Karpas-422 (cell line): ENCODE measurements at regions not wholly inside any gene's neighbourhood (a gene's known extent, or its start where the extent isn't known, plus 50 kb on each side); places are given as distances from the start of the nearest gene placed in this dataset.

ENCODE experiments used
- DNase-seq: peaks from one replicate; pipeline ENCODE4 v3.0.0-alpha.2; 2015
- H2AFZ ChIP-seq: fragments of 200-600 bp; sonication (generic); 2 replicates; pipeline ENCODE4 v1.6.1; 2014; ENCODE audit warnings: antibody characterized with exemption, low read length, mixed read lengths
- H3K27ac ChIP-seq: fragments of 200-600 bp; sonication (generic); 2 replicates; pipeline ENCODE4 v1.5.1; 2014; ENCODE audit warnings: mild to moderate bottlenecking, low read length, moderate library complexity
- H3K27me3 ChIP-seq: fragments of 200-600 bp; sonication (generic); 2 replicates; pipeline ENCODE4 v1.6.1; 2014; ENCODE audit warnings: low read length, mixed read lengths
- H3K36me3 ChIP-seq: fragments of 200-600 bp; sonication (generic); 2 replicates; pipeline ENCODE4 v1.6.1; 2014; ENCODE audit warnings: low read length, mixed read lengths; ENCODE audit not compliant: insufficient read depth
- H3K4me1 ChIP-seq: fragments of 200-600 bp; sonication (generic); 2 replicates; pipeline ENCODE4 v1.6.1; 2014; ENCODE audit warnings: mild to moderate bottlenecking, low read length, mixed read lengths
- H3K4me2 ChIP-seq: fragments of 200-600 bp; sonication (generic); 2 replicates; pipeline ENCODE4 v1.6.1; 2014; ENCODE audit warnings: low read length, low read depth, mild to moderate bottlenecking; ENCODE audit not compliant: poor library complexity, severe bottlenecking
- H3K4me3 ChIP-seq: fragments of 200-600 bp; sonication (generic); 2 replicates; pipeline ENCODE4 v1.5.1; 2014; ENCODE audit warnings: mild to moderate bottlenecking, antibody characterized with exemption, low read length, mixed read lengths
- H3K79me2 ChIP-seq: fragments of 200-600 bp; sonication (generic); 2 replicates; pipeline ENCODE4 v1.6.1; 2014; ENCODE audit warnings: mild to moderate bottlenecking, low read length, mixed read lengths
- H3K9ac ChIP-seq: fragments of 200-600 bp; sonication (generic); 2 replicates; pipeline ENCODE4 v1.6.0; 2014; ENCODE audit warnings: low read length
- H3K9me2 ChIP-seq: fragments of 200-600 bp; sonication (generic), shearing (Covaris generic); replicated peaks from 2 replicates; pipeline ENCODE4 v1.6.0; 2014; ENCODE audit warnings: mild to moderate bottlenecking, low read length, moderate library complexity; ENCODE audit not compliant: insufficient read depth
- H3K9me3 ChIP-seq: fragments of 300-700, 200-600 bp; sonication (generic); 2 replicates; pipeline ENCODE4 v1.6.1; 2014; ENCODE audit warnings: low read length, mixed read lengths
- H4K20me1 ChIP-seq: fragments of 200-600 bp; sonication (generic); 2 replicates; pipeline ENCODE4 v1.6.1; 2014; ENCODE audit warnings: mild to moderate bottlenecking, antibody characterized with exemption, low read length, low read depth; ENCODE audit not compliant: insufficient read depth

DNA sequence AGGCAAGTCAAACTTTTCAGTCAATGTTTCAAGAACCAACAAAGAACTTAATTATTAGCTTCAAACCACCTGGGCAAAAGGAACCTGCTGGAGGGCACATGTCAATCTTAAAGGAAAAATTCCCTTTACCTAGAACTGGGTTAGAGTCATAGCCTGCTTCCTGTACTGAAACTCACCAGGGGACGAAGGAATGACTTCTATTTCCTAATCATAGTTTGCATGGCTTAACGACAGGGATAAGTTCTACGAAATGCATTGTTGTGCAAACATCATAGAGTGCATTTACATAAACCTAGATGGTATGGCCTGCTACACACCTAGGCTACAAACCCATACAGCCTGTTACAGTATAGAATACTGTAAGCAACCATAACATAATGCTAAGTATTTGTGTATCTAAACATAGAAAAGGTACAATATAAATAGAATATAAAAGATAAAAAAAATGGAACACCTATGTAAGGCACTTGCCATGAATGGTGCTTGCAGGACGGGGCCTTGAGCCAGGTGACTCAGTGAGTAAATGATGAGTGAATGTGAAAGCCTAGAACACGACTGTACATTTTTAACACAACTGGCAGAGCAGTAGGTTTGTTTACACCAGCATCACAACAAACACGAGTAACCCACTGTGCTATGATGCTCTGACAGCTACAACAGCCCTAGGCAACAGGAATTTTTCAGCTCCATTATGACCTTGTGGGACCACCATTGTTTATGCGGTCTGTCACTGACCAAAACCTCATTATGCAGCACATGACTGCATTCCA, 234.9 kb upstream of the CAND1 start:
- Histone ChIP-seq H4K20me1 (no peaks in the 10 kb centered on the region), H3K27me3 (no peaks in the 10 kb centered on the region), H2AFZ (no peak overlapping the region), H3K4me3 (no peak overlapping the region), H3K4me1 (no peaks in the 10 kb centered on the region), H3K9ac (no peak overlapping the region), H3K9me2 (no peaks in the 10 kb centered on the region), H3K4me2 (no peak overlapping the region), H3K9me3 (no peaks in the 10 kb centered on the region), H3K79me2 (no peaks in the 10 kb centered on the region), H3K36me3 (no peaks in the 10 kb centered on the region), H3K27ac (no peak overlapping the region)
- DNase-seq, result no peak

- H2AFZ ChIP-seq, result no peak overlapping the region
- H3K4me3 ChIP-seq, result no peak overlapping the region
- H3K9ac ChIP-seq, result no peak overlapping the region
- no peaks in the 10 kb centered on the region for H4K20me1 ChIP-seq
- H3K9me2 ChIP-seq, result no peaks in the 10 kb centered on the region
- DNase-seq, result no peak
- H3K79me2 ChIP-seq, result no peaks in the 10 kb centered on the region
- H3K27ac ChIP-seq, result no peak overlapping the region
- H3K4me1 ChIP-seq, result no peaks in the 10 kb centered on the region
- H3K4me2 ChIP-seq, result no peak overlapping the region
- H3K27me3 ChIP-seq, result no peaks in the 10 kb centered on the region
- H3K36me3 ChIP-seq, result no peaks in the 10 kb centered on the region
- H3K9me3 ChIP-seq, result no peaks in the 10 kb centered on the region
Measured at GRCh38 chr12:67035121-67035520, 234.0 kb upstream of the CAND1 start.

DNA sequence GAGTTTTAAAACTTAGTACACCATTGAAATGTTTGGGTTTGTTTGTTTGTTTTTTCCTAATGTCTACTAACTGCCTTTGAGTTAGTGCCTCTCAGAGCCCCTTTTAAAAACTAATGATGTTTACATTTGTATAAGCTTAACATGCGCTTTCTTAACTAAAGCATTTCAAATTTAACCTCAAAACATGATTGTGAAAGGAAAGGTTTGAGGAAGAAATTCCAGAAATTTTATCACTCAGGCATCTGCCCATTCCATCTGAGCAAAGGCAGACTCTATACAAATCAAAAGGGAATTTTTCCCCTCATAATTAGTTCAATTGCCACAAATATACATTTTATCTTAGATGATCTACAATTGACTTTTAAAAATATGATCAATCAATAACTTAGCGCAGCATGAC, 230.7 kb upstream of the CAND1 start:
- H3K9ac ChIP-seq, result no peak overlapping the region
- H3K9me2 ChIP-seq, result no peaks in the 10 kb centered on the region
- no peaks in the 10 kb centered on the region for H3K36me3 ChIP-seq
- H3K27ac ChIP-seq, result no peak overlapping the region
- no peak for DNase-seq
- H2AFZ ChIP-seq, result no peak overlapping the region
- H3K4me2 ChIP-seq, result no peak overlapping the region
- no peak overlapping the region for H3K4me3 ChIP-seq
- no peaks in the 10 kb centered on the region for H3K79me2 ChIP-seq
- no peaks in the 10 kb centered on the region for H3K4me1 ChIP-seq
- no peaks in the 10 kb centered on the region for H4K20me1 ChIP-seq
- no peaks in the 10 kb centered on the region for H3K27me3 ChIP-seq
- no peaks in the 10 kb centered on the region for H3K9me3 ChIP-seq

DNA sequence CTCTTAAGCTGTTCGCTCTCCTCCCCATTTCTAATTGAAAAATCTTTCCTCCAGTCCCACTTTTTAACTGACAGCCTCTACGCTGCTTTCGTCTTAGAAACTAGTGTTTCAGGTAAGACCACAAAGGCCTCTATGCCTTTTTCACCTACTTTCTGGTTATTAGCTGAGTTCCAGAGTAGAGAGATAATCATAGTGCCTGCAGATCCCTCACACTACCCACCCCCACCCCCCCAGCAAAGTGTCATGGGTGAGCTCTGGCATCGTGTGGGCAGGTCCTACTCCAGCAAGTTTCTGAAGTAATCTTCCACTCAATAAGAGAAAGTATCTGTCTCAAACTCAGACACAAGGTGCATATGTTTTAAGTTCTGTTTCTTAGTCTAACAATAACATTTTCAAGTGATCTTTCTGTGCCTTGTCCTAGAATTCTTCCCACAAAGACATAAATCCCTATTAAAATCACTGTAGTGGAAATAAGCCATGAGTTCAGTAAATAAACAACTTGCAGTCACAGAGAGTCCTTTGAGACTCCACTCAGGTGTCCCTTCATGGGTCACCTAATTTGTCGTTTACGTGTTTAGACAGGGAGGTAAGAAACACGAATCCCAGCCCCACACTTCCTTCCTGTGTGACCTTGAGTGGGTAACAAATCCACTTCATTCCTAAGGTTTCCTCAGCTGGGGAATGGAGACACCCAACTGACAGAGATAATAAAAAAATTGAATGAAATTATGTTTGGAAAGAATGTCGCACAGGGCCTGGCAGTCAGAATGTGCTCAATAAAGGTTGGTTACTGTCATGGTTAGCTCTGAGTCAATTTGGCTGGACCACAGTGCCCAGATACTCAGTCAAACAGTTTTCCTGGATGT, 228.9 kb upstream of the CAND1 start:
- no peaks in the 10 kb centered on the region for H3K27me3 ChIP-seq
- H3K4me2 ChIP-seq, result no peak overlapping the region
- H3K27ac ChIP-seq, result no peak overlapping the region
- no peaks in the 10 kb centered on the region for H4K20me1 ChIP-seq
- no peaks in the 10 kb centered on the region for H3K9me3 ChIP-seq
- H3K4me3 ChIP-seq, result no peak overlapping the region
- H3K79me2 ChIP-seq, result no peaks in the 10 kb centered on the region
- H3K36me3 ChIP-seq, result no peaks in the 10 kb centered on the region
- DNase-seq, result no peak
- no peak overlapping the region for H2AFZ ChIP-seq
- no peak overlapping the region for H3K9ac ChIP-seq
- H3K4me1 ChIP-seq, result no peaks in the 10 kb centered on the region
- H3K9me2 ChIP-seq, result no peaks in the 10 kb centered on the region

- Histone ChIP-seq H3K27ac (no peak overlapping the region), H4K20me1 (no peaks in the 10 kb centered on the region), H2AFZ (no peak overlapping the region), H3K9ac (no peak overlapping the region), H3K4me3 (no peak overlapping the region), H3K9me3 (no peaks in the 10 kb centered on the region), H3K79me2 (no peaks in the 10 kb centered on the region), H3K9me2 (no peaks in the 10 kb centered on the region), H3K4me1 (no peaks in the 10 kb centered on the region), H3K36me3 (no peaks in the 10 kb centered on the region), H3K4me2 (no peak overlapping the region), H3K27me3 (no peaks in the 10 kb centered on the region)
- no peak for DNase-seq
Measured at GRCh38 chr12:67040861-67041137, 228.4 kb upstream of the CAND1 start.

GRCh38 chr12:67042697-67043131, 226.4 kb upstream of the CAND1 start:
- Histone ChIP-seq H3K27me3 (no peaks in the 10 kb centered on the region), H2AFZ (no peak overlapping the region), H3K9me2 (no peaks in the 10 kb centered on the region), H3K79me2 (no peaks in the 10 kb centered on the region), H3K27ac (no peak overlapping the region), H3K9me3 (no peaks in the 10 kb centered on the region), H4K20me1 (no peaks in the 10 kb centered on the region), H3K4me2 (no peak overlapping the region), H3K4me3 (no peak overlapping the region), H3K4me1 (no peaks in the 10 kb centered on the region), H3K36me3 (no peaks in the 10 kb centered on the region), H3K9ac (no peak overlapping the region)
- DNase-seq, result no peak

- no peak for DNase-seq
- H3K9me3 ChIP-seq, result no peaks in the 10 kb centered on the region
- H3K4me2 ChIP-seq, result no peak overlapping the region
- H3K9ac ChIP-seq, result no peak overlapping the region
- H3K4me3 ChIP-seq, result no peak overlapping the region
- no peak overlapping the region for H2AFZ ChIP-seq
- H3K79me2 ChIP-seq, result no peaks in the 10 kb centered on the region
- H3K4me1 ChIP-seq, result no peaks in the 10 kb centered on the region
- H3K27ac ChIP-seq, result no peak overlapping the region
- H3K36me3 ChIP-seq, result no peaks in the 10 kb centered on the region
- no peaks in the 10 kb centered on the region for H4K20me1 ChIP-seq
- H3K27me3 ChIP-seq, result no peaks in the 10 kb centered on the region
- H3K9me2 ChIP-seq, result no peaks in the 10 kb centered on the region
Measured at GRCh38 chr12:67043771-67044170, 225.4 kb upstream of the CAND1 start.

DNA sequence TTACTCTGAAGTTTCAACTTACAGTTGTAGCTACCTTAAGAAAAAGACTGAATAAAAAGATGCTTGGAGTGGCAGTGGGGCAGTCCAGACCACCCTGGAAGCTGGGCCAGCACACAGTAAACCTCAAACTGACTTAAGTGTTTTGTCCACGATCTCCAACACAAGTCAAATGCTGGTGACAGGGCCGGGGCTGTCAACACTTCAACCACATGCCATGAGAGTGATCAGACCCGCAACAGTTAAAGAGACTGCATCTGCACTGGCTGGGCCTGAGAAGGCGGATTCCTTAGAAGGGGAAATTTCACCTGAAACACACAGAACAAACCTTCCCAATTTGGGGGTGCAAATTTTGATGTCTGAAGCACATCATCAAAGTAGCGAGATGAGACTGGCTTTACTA, 223.5 kb upstream of the CAND1 start:
- no peaks in the 10 kb centered on the region for H3K9me2 ChIP-seq
- H2AFZ ChIP-seq, result no peak overlapping the region
- no peaks in the 10 kb centered on the region for H3K36me3 ChIP-seq
- H3K4me1 ChIP-seq, result no peaks in the 10 kb centered on the region
- no peaks in the 10 kb centered on the region for H4K20me1 ChIP-seq
- H3K4me3 ChIP-seq, result no peak overlapping the region
- no peak overlapping the region for H3K9ac ChIP-seq
- DNase-seq, result no peak
- H3K27ac ChIP-seq, result no peak overlapping the region
- H3K9me3 ChIP-seq, result no peaks in the 10 kb centered on the region
- H3K27me3 ChIP-seq, result no peaks in the 10 kb centered on the region
- no peak overlapping the region for H3K4me2 ChIP-seq
- H3K79me2 ChIP-seq, result no peaks in the 10 kb centered on the region
